Dedifferentiated amniotic fluid mesenchymal stem cell (primary cell): ENCODE measurements at regions not wholly inside any gene's neighbourhood (a gene's known extent, or its start where the extent isn't known, plus 50 kb on each side); places are given as distances from the start of the nearest gene placed in this dataset.

ENCODE experiments used
- DNase-seq: peaks from one replicate; pipeline ENCODE4 v3.0.0-alpha.2; 2016; ENCODE audit errors: extremely low spot score

DNA sequence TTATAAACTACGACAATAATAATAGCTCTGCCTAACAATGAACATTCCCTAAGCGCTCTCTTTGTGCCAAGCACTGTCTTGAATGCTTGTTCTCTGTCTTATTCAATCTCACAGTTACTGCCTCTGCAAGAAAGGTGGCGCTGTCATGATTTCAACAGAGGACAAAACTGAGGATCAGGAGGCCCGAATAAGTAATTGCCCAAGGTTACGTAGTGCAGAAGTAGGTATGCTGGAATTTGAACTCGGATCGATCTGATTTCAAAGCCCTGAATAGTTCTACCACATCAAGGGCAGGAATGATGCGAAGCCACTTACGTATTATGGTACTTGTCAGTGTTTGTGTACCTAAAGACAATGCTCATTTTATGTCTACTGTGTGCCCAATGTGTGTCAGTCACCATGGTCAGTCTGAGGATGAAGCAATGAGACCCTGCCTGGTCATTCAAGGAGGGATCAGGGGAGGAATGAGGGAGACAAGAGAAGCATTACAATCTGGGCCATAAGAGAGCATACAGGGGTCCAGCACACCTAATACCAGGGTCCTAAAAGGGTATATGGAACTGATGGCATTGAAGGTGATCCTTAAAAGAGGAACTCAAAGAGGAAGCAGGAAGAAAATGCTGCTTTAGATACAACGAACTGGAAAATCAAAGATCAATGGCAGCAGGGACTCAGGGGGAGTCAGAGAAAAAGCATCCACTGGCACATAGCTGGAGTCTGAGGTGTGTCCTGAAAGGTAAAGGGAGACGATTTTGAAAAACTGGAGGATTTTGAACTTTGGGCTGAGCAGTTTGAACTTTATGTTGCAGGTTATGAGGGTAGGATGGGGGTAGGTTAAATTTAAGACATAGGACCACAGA is 389.2 kb downstream of the PLPP3 start:
- no peak for DNase-seq

DNA sequence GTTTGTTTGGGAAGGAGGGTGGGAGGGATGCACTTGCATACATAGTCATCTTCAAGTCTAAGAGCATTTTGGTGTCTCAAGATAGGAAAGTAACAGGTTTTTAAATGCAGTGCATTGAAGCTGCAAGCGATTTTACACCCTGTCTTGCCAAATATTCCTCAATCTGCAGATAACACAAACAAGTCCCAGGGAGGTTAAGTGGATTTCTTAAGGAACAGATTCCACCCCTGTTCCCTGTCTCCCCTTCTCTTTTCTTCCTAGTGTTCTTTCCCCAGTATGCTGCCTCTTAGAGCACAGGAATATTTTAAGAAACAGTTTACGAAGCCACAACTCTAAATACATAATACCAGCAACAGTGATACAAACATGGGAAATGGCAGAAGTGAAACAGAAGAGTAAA is 389.9 kb downstream of the PLPP3 start:
- DNase-seq = no peak

DNA sequence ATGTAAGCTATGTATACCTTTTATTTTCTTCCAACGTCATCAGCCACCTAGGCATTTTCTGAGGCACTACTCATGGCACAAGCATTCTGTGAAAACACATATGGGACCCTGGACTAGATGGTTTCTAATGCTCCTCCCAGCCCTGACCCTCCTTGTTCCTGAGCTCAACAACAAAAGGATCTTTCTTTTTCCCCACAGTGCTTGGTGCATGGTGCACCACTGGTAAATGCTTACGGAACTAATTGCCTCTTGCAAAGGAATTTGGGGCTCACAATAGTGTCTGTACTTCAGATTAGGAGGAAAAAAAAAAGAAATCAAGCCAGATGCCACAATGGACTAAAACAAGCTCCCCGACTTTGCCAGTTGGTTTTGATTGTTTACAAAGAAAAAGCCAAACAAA is 390.5 kb downstream of the PLPP3 start:
- DNase-seq = no peak

DNA sequence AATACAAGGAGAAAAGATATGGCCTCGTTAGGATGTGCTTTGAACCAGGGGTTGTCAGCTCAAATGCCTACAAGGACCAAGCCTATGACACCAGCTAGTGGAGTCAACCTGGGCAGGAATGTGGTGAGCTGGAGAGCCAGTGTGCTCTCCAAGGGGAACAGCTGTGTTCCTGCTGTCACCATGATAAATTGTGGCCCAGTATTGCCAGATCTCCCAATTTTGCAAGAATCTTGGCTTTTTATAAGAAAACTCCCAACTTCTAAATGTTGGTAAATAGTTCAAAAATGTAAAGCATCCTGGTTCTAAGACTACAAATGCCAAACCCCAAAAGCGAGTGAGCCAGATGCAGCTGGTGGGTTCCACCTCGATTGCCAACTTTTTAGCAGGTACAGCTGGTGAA is 391.1 kb downstream of the PLPP3 start:
- no peak for DNase-seq

DNA sequence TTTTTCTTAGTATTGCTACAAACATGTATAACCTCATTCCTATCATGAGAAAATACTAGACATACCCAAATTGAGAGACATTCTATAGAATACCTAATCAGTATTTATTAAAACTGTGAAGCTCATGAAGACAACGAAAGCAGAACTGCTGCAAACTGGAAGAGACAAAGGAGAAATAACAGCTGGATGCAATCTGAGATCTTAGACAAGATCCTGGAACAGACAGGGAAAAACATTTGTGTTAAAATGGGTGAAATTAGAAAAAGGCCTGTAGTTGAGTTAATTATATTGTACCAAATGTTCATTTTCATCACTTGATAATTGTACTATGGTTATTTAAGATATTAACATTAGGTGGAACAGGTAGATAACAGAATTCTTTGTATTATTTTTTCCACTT is 392.0 kb downstream of the PLPP3 start:
- DNase-seq = no peak

DNA sequence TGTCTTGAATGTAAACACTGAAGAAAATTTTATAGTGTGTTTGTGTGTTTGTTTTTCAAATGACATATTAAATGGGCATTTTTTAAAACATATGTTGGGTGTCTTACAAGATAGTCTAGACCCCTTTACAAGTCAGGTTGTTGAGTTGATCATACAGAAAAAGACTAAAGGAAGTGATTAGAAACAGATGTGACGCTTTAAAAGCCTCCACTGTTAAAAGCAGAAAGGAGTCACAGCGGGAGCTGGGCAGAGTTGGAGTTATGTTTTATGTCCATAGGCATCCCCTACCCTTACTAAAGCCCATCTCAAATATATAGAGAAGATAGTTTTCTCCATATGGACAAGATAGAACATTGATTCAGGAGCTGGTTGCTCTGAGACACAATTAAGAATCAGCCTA is 393.9 kb downstream of the PLPP3 start:
- no peak for DNase-seq

DNA sequence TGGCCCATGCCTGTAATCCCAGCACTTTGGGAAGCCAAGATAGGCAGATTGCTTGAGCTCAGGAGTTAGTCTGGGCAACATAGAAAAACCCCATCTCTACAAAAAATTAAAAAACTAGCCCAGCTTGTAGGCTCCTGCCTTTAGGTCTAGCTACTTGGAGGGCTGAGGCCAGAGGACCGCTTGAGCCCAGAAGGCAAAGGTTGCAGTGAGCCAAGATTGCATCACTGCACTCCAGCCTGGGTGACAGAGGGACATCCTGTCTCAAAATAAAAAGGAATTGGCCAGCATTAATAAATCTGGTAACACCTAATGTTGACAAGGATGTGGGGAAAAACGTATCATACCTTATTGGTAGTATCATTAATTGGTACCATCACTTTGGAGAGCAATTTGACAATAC is 396.2 kb downstream of the PLPP3 start:
- DNase-seq = no peak

DNA sequence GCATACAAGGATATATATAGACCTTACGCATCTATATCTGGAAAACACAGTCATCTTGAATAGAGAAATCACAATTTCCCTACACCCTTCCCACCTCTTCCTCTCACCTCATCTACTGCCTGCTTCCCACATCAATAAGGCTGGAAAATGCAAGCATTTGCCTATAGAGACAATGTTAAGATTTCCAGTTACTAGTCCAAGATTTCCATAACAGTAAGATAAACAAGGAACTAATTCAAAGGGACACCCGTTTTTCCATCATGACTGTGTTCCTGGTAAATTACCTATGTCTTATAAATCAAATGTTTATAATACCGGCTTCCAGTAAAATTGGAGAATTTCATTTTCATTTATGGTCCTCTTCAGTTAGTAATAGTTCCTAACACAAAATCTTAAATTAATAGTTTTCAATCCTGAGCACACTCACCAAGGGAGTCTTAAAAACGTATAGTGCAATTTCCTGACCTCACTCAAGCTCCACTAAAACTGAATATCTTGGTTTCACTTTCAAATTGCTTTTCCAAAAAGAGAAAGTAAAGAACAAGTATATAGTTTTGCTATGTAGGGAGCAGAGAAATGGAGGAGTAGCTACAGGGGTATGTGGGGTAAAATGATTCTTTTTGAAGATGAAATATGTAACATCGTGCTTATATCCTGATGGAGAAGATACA is 398.7 kb downstream of the PLPP3 start:
- no peak for DNase-seq

DNA sequence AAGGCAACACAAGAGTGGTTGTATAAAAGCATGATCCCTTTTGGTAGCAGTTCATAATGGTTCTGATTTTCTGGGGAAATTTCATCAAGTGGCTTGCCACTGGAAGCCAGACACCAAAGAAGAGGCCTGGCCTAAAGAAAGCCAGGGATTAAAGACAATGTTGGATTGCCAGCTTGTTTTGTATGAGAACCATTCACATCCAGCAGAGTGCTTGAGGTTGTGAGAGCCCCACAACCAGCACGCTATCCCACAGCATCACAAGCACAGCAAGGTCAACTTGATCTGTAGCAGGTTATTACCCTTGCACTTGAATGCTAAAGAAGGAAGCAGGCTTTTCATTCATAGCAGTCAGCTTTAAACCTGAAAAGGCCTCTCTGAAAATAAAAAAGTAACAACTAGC is 399.8 kb downstream of the PLPP3 start:
- no peak for DNase-seq

DNA sequence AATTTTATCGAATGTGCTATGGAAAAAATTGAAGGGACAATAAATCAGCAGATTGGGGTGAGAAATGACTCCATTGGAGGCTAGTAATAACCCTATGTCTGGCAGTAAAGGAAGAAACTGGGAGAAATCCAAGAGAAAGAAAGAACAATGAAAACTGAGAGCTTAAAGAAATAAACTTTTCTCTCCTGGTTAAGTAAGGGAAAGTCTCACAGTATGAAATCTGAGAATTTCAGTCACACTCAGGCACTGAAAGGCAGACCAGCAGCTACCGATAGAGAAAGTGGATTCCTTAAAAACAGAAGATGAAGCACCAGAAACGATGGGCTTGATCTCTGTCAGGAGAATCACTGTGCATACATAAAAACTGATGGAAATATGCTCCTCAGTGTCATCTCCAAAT is 404.2 kb downstream of the PLPP3 start:
- no peak for DNase-seq

DNA sequence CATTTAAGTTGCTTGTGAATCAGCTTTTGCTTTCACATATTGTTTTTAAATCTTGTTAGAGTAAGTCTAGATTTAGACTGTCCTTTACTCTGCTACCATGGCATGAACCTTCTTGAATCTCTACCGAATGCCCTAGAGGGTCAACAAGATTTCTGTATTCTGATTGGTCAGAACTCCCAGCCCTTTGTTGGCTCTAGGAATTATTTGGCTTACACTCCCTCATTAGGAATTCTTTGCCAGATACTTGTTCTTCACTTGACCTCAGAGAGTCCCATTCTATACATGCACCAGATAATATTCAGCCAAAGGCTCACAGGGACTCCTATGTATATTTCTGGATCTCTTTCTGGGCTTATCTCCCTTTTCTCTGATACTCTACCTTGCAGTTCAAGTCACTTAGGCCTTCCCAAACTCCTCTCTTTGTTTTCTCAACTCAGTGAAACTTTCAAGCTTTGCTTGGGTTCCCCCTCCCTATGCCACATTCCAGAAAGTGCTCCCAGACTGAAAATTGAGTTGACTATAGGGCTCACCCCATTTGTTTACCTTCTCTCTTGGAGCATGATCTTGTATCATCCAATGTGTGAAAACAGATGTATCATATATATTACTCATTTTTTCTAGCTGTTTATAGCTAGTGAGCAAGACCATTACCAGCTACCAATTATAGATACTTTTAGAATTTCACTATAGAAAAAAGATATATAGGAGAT is 405.0 kb downstream of the PLPP3 start:
- no peak for DNase-seq

DNA sequence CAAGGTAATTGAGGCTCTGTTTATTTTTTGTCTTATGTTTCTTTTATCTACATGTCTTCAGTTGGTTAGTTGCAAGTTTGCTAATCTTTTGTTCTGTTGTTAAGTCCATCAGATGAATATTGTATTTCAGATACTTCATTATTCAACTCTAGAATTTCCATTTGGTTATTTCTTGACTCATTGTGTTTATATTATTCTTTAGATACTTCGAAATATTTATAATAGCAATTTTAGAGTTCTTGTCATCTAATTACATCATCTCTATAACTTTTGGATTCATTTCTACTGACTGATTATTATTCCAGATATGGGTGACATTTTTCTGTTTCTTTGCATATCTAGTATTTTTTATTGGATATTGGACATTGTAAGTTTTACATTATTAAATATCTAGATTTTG is 405.6 kb downstream of the PLPP3 start:
- no peak for DNase-seq

DNA sequence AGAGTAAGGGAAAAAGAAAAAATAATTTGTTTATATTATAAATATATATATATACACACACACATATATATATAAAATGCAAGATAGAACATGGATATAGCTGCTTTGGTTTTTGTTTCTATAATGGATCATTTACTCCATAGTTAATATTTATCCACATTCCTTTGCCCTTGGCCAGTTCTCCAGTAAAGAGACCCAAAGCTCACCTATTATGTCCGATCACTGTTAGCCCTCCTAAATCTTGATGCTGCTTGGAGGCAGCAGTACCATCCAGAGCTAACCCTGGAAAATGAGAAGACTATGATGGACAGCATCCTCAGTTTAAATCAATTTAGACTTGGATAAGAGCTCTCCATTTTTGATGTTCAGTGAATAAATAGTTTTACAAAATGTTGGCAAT is 407.7 kb downstream of the PLPP3 start:
- DNase-seq = no peak

DNA sequence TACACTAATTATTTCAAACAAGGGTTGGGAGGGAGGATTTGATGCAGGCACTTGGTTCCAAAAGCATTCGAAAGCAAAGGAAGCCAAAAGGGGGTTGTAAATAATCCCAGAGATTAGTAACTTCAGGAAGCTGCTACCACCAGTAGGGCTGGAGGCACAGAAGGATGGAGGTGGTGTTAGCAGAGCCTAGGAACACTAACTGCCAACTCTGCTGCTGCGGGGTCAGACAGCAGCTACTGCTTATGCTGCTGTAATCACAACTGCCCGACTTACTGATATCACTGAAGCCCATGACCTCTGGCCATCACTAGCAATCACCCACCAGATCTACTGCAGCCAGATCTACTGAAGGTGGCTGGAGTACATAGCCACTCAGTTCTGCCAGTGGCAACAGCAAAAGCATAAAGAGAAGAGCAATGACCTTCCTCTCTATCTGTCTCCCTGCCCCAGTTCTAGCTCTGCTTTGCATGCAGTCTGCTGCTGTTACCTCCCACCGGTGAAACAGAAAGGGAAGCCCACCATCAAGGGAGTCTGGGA is 408.5 kb downstream of the PLPP3 start:
- DNase-seq = no peak

DNA sequence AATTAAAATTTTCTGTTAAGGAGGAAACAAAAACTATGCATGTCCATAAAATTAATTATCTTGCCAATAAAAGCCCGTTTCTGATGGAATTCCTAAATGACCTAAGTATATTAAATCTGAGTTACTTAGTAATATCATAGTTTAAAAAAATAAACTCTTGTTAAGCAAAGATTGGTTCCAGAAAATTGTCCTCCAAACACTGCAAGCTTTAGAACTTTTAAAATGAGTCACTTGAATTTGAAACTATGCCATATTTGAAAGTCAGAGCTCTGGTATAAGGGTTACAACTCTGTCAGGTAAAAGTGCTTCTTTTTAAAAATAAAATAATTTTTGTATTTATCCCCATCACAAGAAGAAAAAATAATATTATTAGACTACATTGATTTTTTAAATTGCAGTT is 409.5 kb downstream of the PLPP3 start:
- DNase-seq = peak; percentile 51

DNA sequence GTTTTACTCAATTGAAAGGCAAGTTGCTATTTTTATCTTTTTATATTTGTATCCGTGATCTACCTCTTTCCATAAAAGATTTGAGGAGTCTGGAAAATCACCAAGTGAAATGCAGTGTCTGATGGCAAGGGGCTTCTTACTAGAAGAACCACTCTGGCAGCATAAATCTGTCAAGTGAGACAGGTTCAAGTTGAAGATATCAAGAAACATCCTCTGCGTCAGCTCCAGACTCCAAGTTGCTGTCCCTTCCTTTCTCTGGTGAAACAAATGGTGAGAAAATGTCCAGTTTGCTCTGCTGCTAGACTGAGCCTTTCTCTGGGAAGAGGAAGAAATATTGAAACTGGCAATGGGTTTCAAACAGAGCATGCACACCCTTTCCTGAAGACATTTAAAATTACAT is 411.2 kb downstream of the PLPP3 start:
- no peak for DNase-seq

DNA sequence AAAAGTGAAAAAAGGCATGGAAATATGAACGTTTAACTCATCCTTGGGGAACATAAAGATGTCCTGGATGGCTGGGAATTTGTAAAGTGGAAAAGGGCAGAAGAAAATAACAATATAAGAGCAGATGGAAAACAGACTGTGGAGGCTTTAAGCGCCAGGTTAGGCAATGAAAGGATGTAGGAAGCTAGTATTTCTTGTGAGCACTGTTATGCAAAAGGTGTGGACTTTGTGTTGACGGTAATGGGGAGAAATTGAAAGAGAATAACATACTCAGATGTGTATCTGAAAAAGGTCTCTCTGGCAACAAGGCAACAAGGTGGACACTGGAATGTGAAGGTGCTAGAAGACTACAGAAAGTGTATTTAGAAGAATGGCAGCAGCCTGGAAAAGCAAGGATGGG is 411.8 kb downstream of the PLPP3 start:
- DNase-seq = no peak

DNA sequence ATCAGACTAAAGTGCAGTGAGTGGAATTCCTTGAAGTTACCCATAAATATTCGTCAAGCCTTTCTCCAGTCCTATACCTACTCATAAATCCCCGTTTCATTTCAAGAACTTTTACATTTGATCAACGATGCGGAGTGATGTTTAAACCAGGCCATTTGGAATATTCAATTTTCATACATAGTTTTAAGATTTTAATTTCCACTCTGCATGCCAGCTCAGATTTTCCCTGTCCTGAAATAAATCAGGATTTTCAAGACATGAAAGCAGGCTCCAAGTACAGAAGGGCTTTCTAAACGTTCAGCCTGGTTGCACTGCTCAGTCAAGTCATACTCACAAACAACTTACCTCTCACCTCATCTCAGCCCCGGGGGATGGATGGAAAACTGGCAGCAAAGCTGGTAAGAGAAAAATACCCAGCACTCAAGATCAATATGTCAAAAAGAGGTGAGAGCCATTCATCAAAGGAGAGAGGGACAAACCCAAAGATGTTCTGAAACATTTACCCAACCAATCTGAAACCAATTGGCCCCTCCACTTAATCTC is 418.5 kb downstream of the PLPP3 start:
- no peak for DNase-seq

DNA sequence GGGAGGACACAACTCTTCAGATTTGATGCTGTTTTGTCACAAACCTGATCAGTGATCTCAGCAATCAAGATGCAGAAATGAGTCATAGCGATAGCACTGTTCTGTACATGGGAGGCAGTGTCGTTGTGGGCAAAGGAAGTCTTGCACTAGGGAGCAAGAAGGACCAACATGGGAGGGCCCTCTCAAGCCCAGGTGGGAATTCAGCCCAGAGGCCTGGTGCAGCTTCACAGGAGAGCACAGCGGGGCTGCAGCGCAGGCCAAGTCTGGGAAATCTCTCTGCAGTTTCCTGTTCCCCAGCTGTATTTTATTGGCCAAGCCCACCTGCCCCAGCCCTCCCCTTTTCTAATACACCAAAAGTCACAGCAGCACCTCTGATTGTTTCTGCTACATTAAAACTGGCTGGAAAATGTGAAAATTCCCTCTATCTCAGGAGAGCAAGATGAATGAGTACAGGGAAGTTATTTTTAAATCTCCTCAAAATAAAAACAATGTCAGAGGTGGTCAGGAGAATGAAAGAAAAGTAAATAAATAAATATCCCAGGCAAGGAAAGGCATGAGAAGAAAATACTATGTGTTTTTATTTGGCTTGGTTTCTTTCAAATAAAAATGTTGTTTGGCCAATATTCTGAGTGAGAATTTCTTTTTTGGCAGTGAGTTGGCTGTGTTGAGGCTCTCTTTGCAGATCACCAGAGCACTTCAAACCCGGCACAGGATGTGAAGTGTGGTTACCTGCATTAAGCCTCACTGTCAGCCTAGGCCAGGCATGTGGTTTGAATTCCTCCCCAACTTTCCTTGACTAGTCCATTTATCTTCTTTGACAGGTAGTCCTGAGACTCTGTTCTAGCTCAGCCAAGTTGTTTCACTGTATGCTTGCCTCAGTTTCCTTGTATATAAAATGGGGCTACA is 422.1 kb downstream of the PLPP3 start:
- no peak for DNase-seq

DNA sequence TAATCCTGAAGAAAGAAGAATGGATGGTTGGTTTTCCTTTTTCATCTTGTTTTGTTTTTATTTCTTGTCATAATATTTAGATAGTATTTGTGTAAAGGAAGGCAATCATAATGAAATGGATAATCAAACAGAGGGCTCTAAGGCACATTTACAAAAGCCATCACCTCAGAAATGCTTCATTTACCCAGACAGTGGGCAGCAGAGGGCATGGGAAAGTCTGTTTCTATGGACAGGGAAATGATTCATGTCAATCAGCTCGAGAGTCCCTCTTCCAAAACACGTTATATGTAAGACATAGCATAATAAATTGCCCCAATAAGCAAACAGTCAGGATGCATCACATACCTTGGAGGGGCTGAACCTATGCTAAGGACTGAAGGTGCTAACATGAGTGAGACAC is 426.1 kb downstream of the PLPP3 start:
- DNase-seq = no peak

DNA sequence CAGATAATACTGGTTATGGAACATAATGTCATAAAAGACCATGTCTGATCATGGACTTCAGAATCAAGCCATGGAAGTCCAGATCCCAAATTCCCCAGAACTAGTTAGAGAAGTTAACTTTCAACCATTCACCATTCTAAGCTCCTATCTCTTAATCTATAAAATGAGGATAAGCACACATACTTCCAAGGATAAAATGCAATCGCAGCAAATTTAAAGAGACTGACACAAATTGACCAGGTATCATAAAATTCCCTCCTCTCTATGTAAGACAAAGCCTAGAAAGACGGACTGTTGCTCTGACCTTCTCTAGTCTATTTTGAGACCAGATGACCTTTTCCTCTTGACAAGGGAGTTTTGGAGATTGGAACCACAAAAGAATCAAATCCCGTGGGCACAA is 426.7 kb downstream of the PLPP3 start:
- DNase-seq = no peak
